Astrocyte (in vitro differentiated cells and primary cell): ENCODE measurements at regions not wholly inside any gene's neighbourhood (a gene's known extent, or its start where the extent isn't known, plus 50 kb on each side); places are given as distances from the start of the nearest gene placed in this dataset.

Experiments used
- CTCF ChIP-seq: IDR thresholded peaks from 2 replicates; pipeline ENCODE4 v1.5.1; 2011; ENCODE audit warnings: low read depth, mild to moderate bottlenecking, inconsistent platforms, low read length, moderate library complexity; ENCODE audit not compliant: insufficient read depth
- EZH2 ChIP-seq: IDR thresholded peaks from 2 replicates; pipeline ENCODE4 v1.6.1; 2012; ENCODE audit warnings: mild to moderate bottlenecking, low read length, inconsistent platforms; ENCODE audit not compliant: insufficient read depth

- no peak for TF ChIP-seq CTCF
- TF ChIP-seq EZH2, result no peak
Observed at GRCh38 chr13:110032969-110033368, 246.6 kb upstream of the IRS2 start.
